Colonic mucosa (tissue), 4 donors: ENCODE measurements at regions not wholly inside any gene's neighbourhood (a gene's known extent, or its start where the extent isn't known, plus 50 kb on each side); places are given as distances from the start of the nearest gene placed in this dataset.

Experiments used
- DNase-seq: peaks from one replicate; pipeline ENCODE4 v3.0.0-alpha.2; 2020
- H3K27ac ChIP-seq: fragments of 200-600 bp; one replicate; pipeline ENCODE4 v1.8.0; 2021
- H3K27me3 ChIP-seq: fragments of 200-600 bp; one replicate; pipeline ENCODE4 v1.8.0; 2021
- H3K36me3 ChIP-seq: fragments of 200-600 bp; one replicate; pipeline ENCODE4 v1.8.0; 2021
- H3K4me1 ChIP-seq: fragments of 200-600 bp; one replicate; pipeline ENCODE4 v1.8.0; 2021; ENCODE audit warnings: mild to moderate bottlenecking
- H3K4me3 ChIP-seq: fragments of 200-600 bp; one replicate; pipeline ENCODE4 v1.8.0; 2021
- H3K9ac ChIP-seq, 2 donors: one replicate each; pipeline ENCODE4 v1.7.0; 2013; ENCODE audit warnings: control low read depth in 2 of 2, low read depth in 2 of 2, low read length in 2 of 2
- H3K9me3 ChIP-seq: fragments of 200-600 bp; one replicate; pipeline ENCODE4 v1.8.0; 2021
- CTCF ChIP-seq: fragments of 200-600 bp; IDR thresholded peaks from one replicate; pipeline ENCODE4 v1.8.0; 2022; ENCODE audit warnings: antibody characterized with exemption, mild to moderate bottlenecking
- intact Hi-C: fragments of 100-400 bp; cut with DNase I; formaldehyde crosslinking; loops from one replicate; pipeline ENCODE4 v1.14.1; 2022
- donor health status: healthy.
- donor health status: DM: no; HTN: no; CAD: no.
- donor health status: DM: no; HTN: no; CAD: no.

GRCh38 chr18:73869182-73869581 lies 278.5 kb downstream of the FBXO15 start:
- H3K4me1 ChIP-seq = no peaks in the 10 kb centered on the region
- intact Hi-C loops = no loop called here

GRCh38 chr18:73861771-73862170 lies 285.9 kb downstream of the FBXO15 start:
- no peak for TF ChIP-seq CTCF
- no peak overlapping the region for H3K9ac ChIP-seq
- H3K27me3 ChIP-seq = no peaks in the 10 kb centered on the region
- DNase-seq = no peak
- no peaks in the 10 kb centered on the region for H3K36me3 ChIP-seq
- no peak overlapping the region for H3K4me3 ChIP-seq
- H3K4me1 ChIP-seq = no peaks in the 10 kb centered on the region
- intact Hi-C loops = no loop called here
- no peaks in the 10 kb centered on the region for H3K9me3 ChIP-seq
- H3K27ac ChIP-seq = no peak overlapping the region

More at GRCh38 chr18:73869182-73869581, 278.5 kb downstream of the FBXO15 start:
- H3K27me3 ChIP-seq = no peaks in the 10 kb centered on the region
- no peak overlapping the region for H3K27ac ChIP-seq
- H3K9ac ChIP-seq = no peak overlapping the region
- H3K4me3 ChIP-seq = no peak overlapping the region
- H3K9me3 ChIP-seq = no peaks in the 10 kb centered on the region
- H3K36me3 ChIP-seq = no peaks in the 10 kb centered on the region
- no peak for TF ChIP-seq CTCF
- DNase-seq = no peak

- no peaks in the 10 kb centered on the region for H3K4me1 ChIP-seq
- no peak overlapping the region for H3K9ac ChIP-seq
- TF ChIP-seq CTCF = no peak
- H3K27me3 ChIP-seq = no peaks in the 10 kb centered on the region
- intact Hi-C loops = no loop called here
- H3K9me3 ChIP-seq = no peaks in the 10 kb centered on the region
- H3K27ac ChIP-seq = no peak overlapping the region
- H3K36me3 ChIP-seq = no peaks in the 10 kb centered on the region
- H3K4me3 ChIP-seq = no peak overlapping the region
- DNase-seq = no peak
Measured at GRCh38 chr18:73859837-73860397, 287.7 kb downstream of the FBXO15 start.

- no peaks in the 10 kb centered on the region for H3K9me3 ChIP-seq
- H3K9ac ChIP-seq = no peak overlapping the region
- H3K36me3 ChIP-seq = no peaks in the 10 kb centered on the region
- no peak for TF ChIP-seq CTCF
- no peak for DNase-seq
- H3K27ac ChIP-seq = no peak overlapping the region
- H3K4me3 ChIP-seq = no peak overlapping the region
- H3K27me3 ChIP-seq = no peaks in the 10 kb centered on the region
- intact Hi-C loops = no loop called here
- H3K4me1 ChIP-seq = no peaks in the 10 kb centered on the region
Measured at GRCh38 chr18:73852789-73853549, 294.7 kb downstream of the FBXO15 start.

GRCh38 chr18:73850782-73851181 lies 296.9 kb downstream of the FBXO15 start:
- no peaks in the 10 kb centered on the region for H3K27me3 ChIP-seq
- intact Hi-C loops = no loop called here
- DNase-seq = no peak

More at GRCh38 chr18:73850782-73851181, 296.9 kb downstream of the FBXO15 start:
- Histone ChIP-seq H3K4me3 (no peak overlapping the region), H3K9ac (no peak overlapping the region), H3K27ac (no peak overlapping the region), H3K4me1 (no peaks in the 10 kb centered on the region), H3K36me3 (no peaks in the 10 kb centered on the region), H3K9me3 (no peaks in the 10 kb centered on the region)
- no peak for TF ChIP-seq CTCF
